Stimulated activated naive B cell treated with anti-CD40 and anti-IgM and Interleukin-4, amounts not matched to agents 10 μg/mL and 1 μg/mL and 100 μg/mL, for 72 hours (primary cell): ENCODE measurements at regions not wholly inside any gene's neighbourhood (a gene's known extent, or its start where the extent isn't known, plus 50 kb on each side); places are given as distances from the start of the nearest gene placed in this dataset.

Source experiments
- ATAC-seq, 2 donors: fragments of 150-1000 bp; cut with Tn5 transposase; replicated peaks; 2 replicates each; pipeline ENCODE4 v1.10.0; 2021; ENCODE audit warnings: moderate library complexity in 1 of 2
- DNase-seq: peaks from one replicate; pipeline ENCODE4 v3.0.0; 2021
- H3K27ac Mint-ChIP-seq: one replicate; pipeline ENCODE4 v1.8.0; 2022; ENCODE audit warnings: mild to moderate bottlenecking, mixed read lengths
- H3K27me3 Mint-ChIP-seq, 2 donors: one replicate each; pipeline ENCODE4 v1.8.0; 2022; ENCODE audit warnings: mixed read lengths in 2 of 2
- H3K36me3 Mint-ChIP-seq, 2 donors: one replicate each; pipeline ENCODE4 v1.8.0; 2022; ENCODE audit warnings: mixed read lengths in 2 of 2, mild to moderate bottlenecking in 1 of 2
- H3K4me1 Mint-ChIP-seq, 2 donors: one replicate each; pipeline ENCODE4 v1.8.0; 2022; ENCODE audit warnings: mixed read lengths in 2 of 2, mild to moderate bottlenecking in 1 of 2
- H3K4me3 Mint-ChIP-seq, 2 donors: one replicate each; pipeline ENCODE4 v1.8.0; 2022; ENCODE audit warnings: mild to moderate bottlenecking in 2 of 2, mixed read lengths in 2 of 2, moderate library complexity in 1 of 2
- H3K9me3 Mint-ChIP-seq, 2 donors: one replicate each; pipeline ENCODE4 v1.8.0; 2022; ENCODE audit warnings: mixed read lengths in 2 of 2, mild to moderate bottlenecking in 1 of 2

- no peak for ATAC-seq
- H3K27me3 Mint-ChIP-seq, result no peaks in the 10 kb centered on the region
- DNase-seq, result no peak
- no peaks in the 10 kb centered on the region for H3K4me1 Mint-ChIP-seq
- no peak overlapping the region for H3K27ac Mint-ChIP-seq
- no peak overlapping the region for H3K4me3 Mint-ChIP-seq
- H3K36me3 Mint-ChIP-seq, result no peaks in the 10 kb centered on the region
- peaks cover 4% of the 10 kb centered on the region in 2 donors for H3K9me3 Mint-ChIP-seq
These were observed 275.7 kb upstream of the LRTM1 start for GRCh38 chr3:55203546-55203945.

- Mint-ChIP-seq H3K27ac (no peak overlapping the region), H3K36me3 (no peaks in the 10 kb centered on the region), H3K4me3 (no peak overlapping the region), H3K4me1 (no peaks in the 10 kb centered on the region), H3K9me3 (peaks cover 4 to 5% of the 10 kb centered on the region in 2 donors), H3K27me3 (no peaks in the 10 kb centered on the region)
- DNase-seq (no peak), ATAC-seq (no peak)
These were observed 275.1 kb upstream of the LRTM1 start for GRCh38 chr3:55203006-55203405.

- Mint-ChIP-seq H3K9me3 (peaks cover 4 to 5% of the 10 kb centered on the region in 2 donors), H3K4me3 (no peak overlapping the region), H3K36me3 (no peaks in the 10 kb centered on the region), H3K27me3 (no peaks in the 10 kb centered on the region), H3K4me1 (no peaks in the 10 kb centered on the region), H3K27ac (no peak overlapping the region)
- no peak for DNase-seq
- no peak for ATAC-seq
These were observed 274.5 kb upstream of the LRTM1 start for GRCh38 chr3:55202326-55202725.

GRCh38 chr3:55201779-55202178 is 273.9 kb upstream of the LRTM1 start:
- Mint-ChIP-seq H3K4me1 (no peaks in the 10 kb centered on the region), H3K9me3 (peaks cover 4 to 5% of the 10 kb centered on the region in 2 donors), H3K27me3 (no peaks in the 10 kb centered on the region), H3K4me3 (no peak overlapping the region), H3K36me3 (no peaks in the 10 kb centered on the region), H3K27ac (no peak overlapping the region)
- ATAC-seq (no peak), DNase-seq (no peak)

GRCh38 chr3:55200906-55201305 is 273.0 kb upstream of the LRTM1 start:
- DNase-seq (no peak), ATAC-seq (no peak)
- Mint-ChIP-seq H3K27me3 (no peaks in the 10 kb centered on the region), H3K36me3 (no peaks in the 10 kb centered on the region), H3K27ac (no peak overlapping the region), H3K4me3 (no peak overlapping the region), H3K9me3 (peaks cover 4 to 5% of the 10 kb centered on the region in 2 donors), H3K4me1 (no peaks in the 10 kb centered on the region)

- Mint-ChIP-seq H3K27me3 (no peaks in the 10 kb centered on the region), H3K4me1 (no peaks in the 10 kb centered on the region), H3K36me3 (no peaks in the 10 kb centered on the region), H3K27ac (no peak overlapping the region), H3K9me3 (peaks cover 6 to 12% of the 10 kb centered on the region in 2 donors), H3K4me3 (no peak overlapping the region)
- ATAC-seq (no peak), DNase-seq (no peak)
These were observed 270.7 kb upstream of the LRTM1 start for GRCh38 chr3:55198554-55198953.

GRCh38 chr3:55197021-55197420 is 269.2 kb upstream of the LRTM1 start:
- Mint-ChIP-seq H3K4me3 (no peak overlapping the region), H3K9me3 (peaks cover 4 to 14% of the 10 kb centered on the region in 2 donors), H3K27me3 (no peaks in the 10 kb centered on the region), H3K36me3 (no peaks in the 10 kb centered on the region), H3K4me1 (no peaks in the 10 kb centered on the region), H3K27ac (no peak overlapping the region)
- ATAC-seq (no peak), DNase-seq (no peak)

GRCh38 chr3:55196495-55196894 is 268.6 kb upstream of the LRTM1 start:
- Mint-ChIP-seq H3K27ac (no peak overlapping the region), H3K27me3 (no peaks in the 10 kb centered on the region), H3K4me3 (no peak overlapping the region), H3K9me3 (peaks cover 4 to 14% of the 10 kb centered on the region in 2 donors), H3K4me1 (no peaks in the 10 kb centered on the region), H3K36me3 (no peaks in the 10 kb centered on the region)
- ATAC-seq (no peak), DNase-seq (no peak)

GRCh38 chr3:55194376-55194775 is 266.5 kb upstream of the LRTM1 start:
- Mint-ChIP-seq H3K27me3 (no peaks in the 10 kb centered on the region), H3K4me3 (no peak overlapping the region)

GRCh38 chr3:55191911-55192775 is 264.3 kb upstream of the LRTM1 start:
- Mint-ChIP-seq H3K36me3 (no peaks in the 10 kb centered on the region), H3K27me3 (no peaks in the 10 kb centered on the region), H3K27ac (no peak overlapping the region), H3K4me3 (no peak overlapping the region), H3K9me3 (peaks cover 4 to 9% of the 10 kb centered on the region in 2 donors), H3K4me1 (no peaks in the 10 kb centered on the region)
- ATAC-seq, result no peak
- no peak for DNase-seq

More at GRCh38 chr3:55194376-55194775, 266.5 kb upstream of the LRTM1 start:
- DNase-seq (no peak), ATAC-seq (no peak)
- Mint-ChIP-seq H3K36me3 (no peaks in the 10 kb centered on the region), H3K9me3 (peaks cover 4 to 14% of the 10 kb centered on the region in 2 donors), H3K27ac (no peak overlapping the region), H3K4me1 (no peaks in the 10 kb centered on the region)

GRCh38 chr3:55190331-55190730 is 262.5 kb upstream of the LRTM1 start:
- peaks cover 4 to 9% of the 10 kb centered on the region in 2 donors for H3K9me3 Mint-ChIP-seq
- ATAC-seq, result no peak
- no peaks in the 10 kb centered on the region for H3K36me3 Mint-ChIP-seq
- no peak overlapping the region for H3K4me3 Mint-ChIP-seq
- H3K4me1 Mint-ChIP-seq, result no peaks in the 10 kb centered on the region
- H3K27ac Mint-ChIP-seq, result no peak overlapping the region
- DNase-seq, result no peak
- H3K27me3 Mint-ChIP-seq, result no peaks in the 10 kb centered on the region

- DNase-seq, result no peak
- Mint-ChIP-seq H3K9me3 (peaks cover 4 to 8% of the 10 kb centered on the region in 2 donors), H3K27me3 (no peaks in the 10 kb centered on the region)
These were observed 261.5 kb upstream of the LRTM1 start for GRCh38 chr3:55189359-55189801.

GRCh38 chr3:55185380-55185779 is 257.5 kb upstream of the LRTM1 start:
- Mint-ChIP-seq H3K27ac (no peak overlapping the region), H3K27me3 (peaks cover 0 to 2% of the 10 kb centered on the region in 2 donors), H3K36me3 (no peaks in the 10 kb centered on the region), H3K4me3 (no peak overlapping the region), H3K4me1 (no peaks in the 10 kb centered on the region), H3K9me3 (no peaks in the 10 kb centered on the region)
- DNase-seq, result no peak
- ATAC-seq, result no peak

More at GRCh38 chr3:55189359-55189801, 261.5 kb upstream of the LRTM1 start:
- no peak for ATAC-seq
- Mint-ChIP-seq H3K4me1 (no peaks in the 10 kb centered on the region), H3K36me3 (no peaks in the 10 kb centered on the region), H3K4me3 (no peak overlapping the region), H3K27ac (no peak overlapping the region)

GRCh38 chr3:55183201-55183600 is 255.3 kb upstream of the LRTM1 start:
- no peaks in the 10 kb centered on the region for H3K4me1 Mint-ChIP-seq
- ATAC-seq (no peak), DNase-seq (no peak)
- H3K36me3 Mint-ChIP-seq, result no peaks in the 10 kb centered on the region
- H3K4me3 Mint-ChIP-seq, result no peak overlapping the region
- no peaks in the 10 kb centered on the region for H3K9me3 Mint-ChIP-seq
- no peak overlapping the region for H3K27ac Mint-ChIP-seq
- peaks cover 0 to 4% of the 10 kb centered on the region in 2 donors for H3K27me3 Mint-ChIP-seq

GRCh38 chr3:55180936-55181535 is 253.2 kb upstream of the LRTM1 start:
- no peak overlapping the region for H3K27ac Mint-ChIP-seq
- H3K4me3 Mint-ChIP-seq, result no peak overlapping the region
- DNase-seq, result no peak
- peaks cover 0 to 4% of the 10 kb centered on the region in 2 donors for H3K27me3 Mint-ChIP-seq
- no peaks in the 10 kb centered on the region for H3K9me3 Mint-ChIP-seq
- H3K36me3 Mint-ChIP-seq, result no peaks in the 10 kb centered on the region
- no peak for ATAC-seq
- no peaks in the 10 kb centered on the region for H3K4me1 Mint-ChIP-seq
